T-helper 17 cell (primary cell): ENCODE measurements at regions not wholly inside any gene's neighbourhood (a gene's known extent, or its start where the extent isn't known, plus 50 kb on each side); places are given as distances from the start of the nearest gene placed in this dataset.
"Not testable (repeated sequence)": the region's sequence is repeated elsewhere in the genome, so short reads cannot be mapped to it uniquely, and the experiment has no call there.

Experiments used
- ATAC-seq: fragments of 150-1000 bp; cut with Tn5 transposase; 2 replicates; pipeline ENCODE4 v1.10.0; 2021; ENCODE audit warnings: mild to moderate bottlenecking, moderate library complexity
- DNase-seq, 3 donors: peaks; one replicate each; pipeline versions ENCODE4 v3.0.0 to v3.0.0-alpha.2; 2020 to 2021
- H3K9me3 ChIP-seq: one replicate; pipeline ENCODE4 v1.7.0; 2013; ENCODE audit warnings: low read length, mild to moderate bottlenecking; ENCODE audit not compliant: control insufficient read depth, poor library complexity, severe bottlenecking
- H3K27ac Mint-ChIP-seq: one replicate; pipeline ENCODE4 v1.8.0; 2022; ENCODE audit warnings: mild to moderate bottlenecking, moderate library complexity, mixed read lengths
- H3K27me3 Mint-ChIP-seq: one replicate; pipeline ENCODE4 v1.8.0; 2022; ENCODE audit warnings: mixed read lengths
- H3K36me3 Mint-ChIP-seq: one replicate; pipeline ENCODE4 v1.8.0; 2022; ENCODE audit warnings: low read depth, mixed read lengths
- H3K4me1 Mint-ChIP-seq: one replicate; pipeline ENCODE4 v1.8.0; 2022; ENCODE audit warnings: mild to moderate bottlenecking, mixed read lengths
- H3K4me3 Mint-ChIP-seq: one replicate; pipeline ENCODE4 v1.8.0; 2022; ENCODE audit warnings: mild to moderate bottlenecking, moderate library complexity, mixed read lengths

GRCh38 chr19:56976300-56976699, 135.8 kb upstream of the PEG3 start:
- Mint-ChIP-seq H3K4me3 (no peak overlapping the region), H3K27ac (no peak overlapping the region), H3K36me3 (peaks cover 3% of the 10 kb centered on the region), H3K4me1 (no peaks in the 10 kb centered on the region), H3K27me3 (no peaks in the 10 kb centered on the region)
- no peaks in the 10 kb centered on the region for H3K9me3 ChIP-seq
- DNase-seq (no peak), ATAC-seq (no peak)

GRCh38 chr19:56976995-56977906, 136.7 kb upstream of the PEG3 start:
- H3K36me3 Mint-ChIP-seq: peaks cover 3% of the 10 kb centered on the region
- no peak overlapping the region for H3K4me3 Mint-ChIP-seq
- no peak overlapping the region for H3K27ac Mint-ChIP-seq
- H3K27me3 Mint-ChIP-seq: no peaks in the 10 kb centered on the region
- no peak for ATAC-seq
- no peaks in the 10 kb centered on the region for H3K9me3 ChIP-seq
- DNase-seq: no peak
- no peaks in the 10 kb centered on the region for H3K4me1 Mint-ChIP-seq

- ATAC-seq (no peak), DNase-seq (no peak)
- Mint-ChIP-seq H3K36me3 (peaks cover 3% of the 10 kb centered on the region), H3K4me1 (no peaks in the 10 kb centered on the region), H3K4me3 (no peak overlapping the region), H3K27me3 (no peaks in the 10 kb centered on the region), H3K27ac (no peak overlapping the region)
- no peaks in the 10 kb centered on the region for H3K9me3 ChIP-seq
Observed at GRCh38 chr19:56978023-56978565, 137.6 kb upstream of the PEG3 start.

- ATAC-seq, H3K9me3 ChIP-seq, H3K27me3 Mint-ChIP-seq, H3K4me3 Mint-ChIP-seq, H3K36me3 Mint-ChIP-seq, H3K27ac Mint-ChIP-seq, H3K4me1 Mint-ChIP-seq, DNase-seq: not testable (repeated sequence)
Observed at GRCh38 chr19:56980326-56980725, 139.5 kb upstream of the USP29 start.

- no peaks in the 10 kb centered on the region for H3K4me1 Mint-ChIP-seq
- ATAC-seq: no peak
- no peak overlapping the region for H3K27ac Mint-ChIP-seq
- no peaks in the 10 kb centered on the region for H3K36me3 Mint-ChIP-seq
- peaks cover 3% of the 10 kb centered on the region for H3K9me3 ChIP-seq
- H3K27me3 Mint-ChIP-seq: no peaks in the 10 kb centered on the region
- DNase-seq: no peak
- no peak overlapping the region for H3K4me3 Mint-ChIP-seq
Observed at GRCh38 chr19:56980906-56981305, 138.9 kb upstream of the USP29 start.

- not testable (repeated sequence) for H3K9me3 ChIP-seq
Observed at GRCh38 chr19:56981440-56981839, 138.3 kb upstream of the USP29 start.

GRCh38 chr19:56983171-56983570, 136.6 kb upstream of the USP29 start:
- DNase-seq (no peak), ATAC-seq (no peak)
- no peaks in the 10 kb centered on the region for H3K27me3 Mint-ChIP-seq
- peaks cover 7% of the 10 kb centered on the region for H3K9me3 ChIP-seq
- no peaks in the 10 kb centered on the region for H3K4me1 Mint-ChIP-seq
- H3K4me3 Mint-ChIP-seq: no peak overlapping the region
- no peaks in the 10 kb centered on the region for H3K36me3 Mint-ChIP-seq
- H3K27ac Mint-ChIP-seq: no peak overlapping the region

More at GRCh38 chr19:56981440-56981839, 138.3 kb upstream of the USP29 start:
- H3K27ac Mint-ChIP-seq, H3K4me3 Mint-ChIP-seq, H3K27me3 Mint-ChIP-seq, DNase-seq, H3K4me1 Mint-ChIP-seq, H3K36me3 Mint-ChIP-seq, ATAC-seq: not testable (repeated sequence)

GRCh38 chr19:56983804-56984203, 136.0 kb upstream of the USP29 start:
- no peaks in the 10 kb centered on the region for H3K27me3 Mint-ChIP-seq
- DNase-seq: no peak
- H3K4me3 Mint-ChIP-seq: no peak overlapping the region
- H3K27ac Mint-ChIP-seq: no peak overlapping the region
- no peaks in the 10 kb centered on the region for H3K36me3 Mint-ChIP-seq
- ATAC-seq: no peak
- H3K4me1 Mint-ChIP-seq: no peaks in the 10 kb centered on the region
- peaks cover 7% of the 10 kb centered on the region for H3K9me3 ChIP-seq

GRCh38 chr19:56986386-56986785, 133.4 kb upstream of the USP29 start:
- Mint-ChIP-seq H3K36me3 (no peaks in the 10 kb centered on the region), H3K4me1 (no peaks in the 10 kb centered on the region), H3K27ac (no peak overlapping the region), H3K4me3 (no peak overlapping the region), H3K27me3 (no peaks in the 10 kb centered on the region)
- peaks cover 7% of the 10 kb centered on the region for H3K9me3 ChIP-seq
- ATAC-seq (no peak), DNase-seq (no peak)

GRCh38 chr19:56987184-56987583, 132.6 kb upstream of the USP29 start:
- H3K9me3 ChIP-seq: peaks cover 7% of the 10 kb centered on the region
- ATAC-seq (no peak), DNase-seq (no peak)
- Mint-ChIP-seq H3K27me3 (no peaks in the 10 kb centered on the region), H3K27ac (no peak overlapping the region), H3K4me1 (no peaks in the 10 kb centered on the region), H3K36me3 (no peaks in the 10 kb centered on the region), H3K4me3 (no peak overlapping the region)

GRCh38 chr19:56988299-56988698, 131.5 kb upstream of the USP29 start:
- H3K4me3 Mint-ChIP-seq: no peak overlapping the region
- H3K27me3 Mint-ChIP-seq: no peaks in the 10 kb centered on the region
- ATAC-seq (no peak), DNase-seq (no peak)
- H3K9me3 ChIP-seq: peaks cover 7% of the 10 kb centered on the region
- H3K27ac Mint-ChIP-seq: no peak overlapping the region
- peaks cover 5% of the 10 kb centered on the region for H3K36me3 Mint-ChIP-seq
- no peaks in the 10 kb centered on the region for H3K4me1 Mint-ChIP-seq

GRCh38 chr19:56991912-56992311, 127.9 kb upstream of the USP29 start:
- DNase-seq (no peak), ATAC-seq (no peak)
- Mint-ChIP-seq H3K27me3 (no peaks in the 10 kb centered on the region), H3K4me1 (no peaks in the 10 kb centered on the region), H3K27ac (no peak overlapping the region), H3K4me3 (no peak overlapping the region), H3K36me3 (peaks cover 5% of the 10 kb centered on the region)
- peaks cover 3% of the 10 kb centered on the region for H3K9me3 ChIP-seq

GRCh38 chr19:56993851-56994250, 125.9 kb upstream of the USP29 start:
- no peaks in the 10 kb centered on the region for H3K4me1 Mint-ChIP-seq
- H3K9me3 ChIP-seq: no peaks in the 10 kb centered on the region
- H3K4me3 Mint-ChIP-seq: no peak overlapping the region
- no peak overlapping the region for H3K27ac Mint-ChIP-seq
- DNase-seq (no peak), ATAC-seq (no peak)
- H3K27me3 Mint-ChIP-seq: no peaks in the 10 kb centered on the region
- H3K36me3 Mint-ChIP-seq: peaks cover 5% of the 10 kb centered on the region
